ENCODE measurements at regions not wholly inside any gene's neighbourhood (a gene's known extent, or its start where the extent isn't known, plus 50 kb on each side); places are given as distances from the start of the nearest gene placed in this dataset.

- no peak overlapping the region for H3K4me3 ChIP-seq (replicated peaks in 1 of 2; ENCODE audit: low read depth in 1 of 2, low read length in 2 of 2)
- CTCF ChIA-PET: no interaction called here
- POLR2A ChIA-PET: no interaction called here
- H3K4me2 ChIP-seq (ENCODE audit: low read length): no peak overlapping the region
- no peak overlapping the region for H3K27ac ChIP-seq (ENCODE audit: low read depth, low read length)
- H3K36me3 ChIP-seq (ENCODE audit: control insufficient read depth in 1 of 2, insufficient read depth in 2 of 2, low read length in 2 of 2): no peaks in the 10 kb centered on the region
- H3K4me1 ChIP-seq (ENCODE audit: control insufficient read depth in 1 of 2, insufficient read depth in 2 of 2, low read length in 2 of 2): no peaks in the 10 kb centered on the region
- no peaks in the 10 kb centered on the region for H4K20me1 ChIP-seq (ENCODE audit: insufficient read depth)
- no peaks in the 10 kb centered on the region for H3K27me3 ChIP-seq (ENCODE audit: insufficient read depth, low read length)
- RAD21 ChIA-PET (ENCODE audit: low non-redundant PET in 1 of 2, low total read pairs in 2 of 2, uncharacterized antibody in 2 of 2, unreplicated experiment in 2 of 2): no interaction called here
- no peak for DNase-seq (ENCODE audit: low read depth, low spot score)
- H3K9me2 ChIP-seq (ENCODE audit: insufficient read depth): no peaks in the 10 kb centered on the region
- no peak overlapping the region for H3K9ac ChIP-seq (ENCODE audit: low read length)
- no peaks in the 10 kb centered on the region for H3K79me2 ChIP-seq (ENCODE audit: insufficient read depth, low read length)
- peaks cover 0 to 4% of the 10 kb centered on the region in 2 experiments; a peak in 2 of 4 replicates for H3K9me3 ChIP-seq (ENCODE audit: control insufficient read depth in 1 of 2, insufficient read depth in 1 of 2, low read depth in 1 of 2, low read length in 2 of 2)
- intact Hi-C loops (cut with micrococcal nuclease): no loop called here
- BruUV-seq (replicated peaks): no TSS peak
- H2AFZ ChIP-seq (ENCODE audit: low read depth, low read length, poor library complexity, severe bottlenecking): no peak overlapping the region
- no peak for TF ChIP-seq CTCF (IDR thresholded peaks at IDR 0.05 in 2 of 3, conservative IDR thresholded peaks at IDR 0.05 in 1 of 3; ENCODE audit: borderline replicate concordance in 1 of 3, insufficient read depth in 1 of 3, low read depth in 2 of 3, low read length in 2 of 3)
- no peak for TF ChIP-seq REST (IDR thresholded peaks at IDR 0.05; ENCODE audit: low read depth)
- TF ChIP-seq ATF3 (IDR thresholded peaks at IDR 0.05): no peak
- TF ChIP-seq RAD21 (IDR thresholded peaks at IDR 0.05; ENCODE audit: low read depth): no peak
- no peak for TF ChIP-seq ZBTB33 (IDR thresholded peaks at IDR 0.05; ENCODE audit: extremely low read depth, insufficient replicate concordance, low read length)
- no peak for TF ChIP-seq MAX (IDR thresholded peaks at IDR 0.05)
- no peak for TF ChIP-seq JUND (IDR thresholded peaks at IDR 0.05)
- no peak for TF ChIP-seq EZH2phosphoT487 (IDR thresholded peaks at IDR 0.05; ENCODE audit: borderline replicate concordance)
- no peak for TF ChIP-seq ZNF274 (IDR thresholded peaks at IDR 0.05; ENCODE audit: low read depth, low read length)
- TF ChIP-seq TCF7L2 (IDR thresholded peaks at IDR 0.05; ENCODE audit: borderline replicate concordance, extremely low read depth, insufficient read depth, insufficient read length): no peak
- TF ChIP-seq EGR1 (IDR thresholded peaks at IDR 0.05; ENCODE audit: low read depth): no peak
- TF ChIP-seq ELF1 (IDR thresholded peaks at IDR 0.05; ENCODE audit: borderline replicate concordance, low read depth): no peak
- no peak for TF ChIP-seq POLR2AphosphoS5 (IDR thresholded peaks at IDR 0.05; ENCODE audit: low read depth, low read length)
- no peak for ATAC-seq
Observed at GRCh38 chr3:20450611-20451010, 264.6 kb upstream of the SGO1 start.

All from HCT116 (cell line).